ENCODE measurements at regions not wholly inside any gene's neighbourhood (a gene's known extent, or its start where the extent isn't known, plus 50 kb on each side); places are given as distances from the start of the nearest gene placed in this dataset.

DNA sequence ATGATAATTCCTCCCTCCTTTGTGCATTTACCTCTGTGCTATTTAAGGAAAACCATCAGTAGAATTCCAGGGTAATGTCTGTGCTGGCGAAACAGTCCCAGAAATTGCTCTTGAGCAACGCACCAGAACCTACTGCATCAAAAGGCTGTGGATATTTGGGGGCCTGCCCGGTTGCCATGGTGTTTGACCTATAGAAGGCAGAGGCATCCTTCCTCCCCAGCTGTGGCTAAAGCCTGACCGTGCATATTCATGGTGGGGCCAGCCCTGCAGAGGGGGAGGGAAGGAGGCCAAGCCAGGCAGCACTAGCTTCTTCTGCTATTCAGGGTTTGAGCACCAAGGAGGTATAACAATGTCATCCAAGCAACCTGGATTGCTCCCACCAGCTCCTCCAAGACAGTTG is 215.0 kb upstream of the E2F8 start:
- ATAC-seq (peak in 3 of 8 donors; percentile 9 to 68 (median 47)), DNase-seq (peak; percentile 32 to 44)
- intact Hi-C loops (cut with DNase I) = no loop called here
- Histone ChIP-seq H3K9me3 (no peaks in the 10 kb centered on the region), H3K36me3 (no peaks in the 10 kb centered on the region), H3K4me3 (no peak overlapping the region), H3K27ac (no peak overlapping the region), H3K4me1 (peaks cover 0 to 9% (median 0%) of the 10 kb centered on the region in 9 donors), H3K27me3 (no peaks in the 10 kb centered on the region)
- TF ChIP-seq, protein P1, sequence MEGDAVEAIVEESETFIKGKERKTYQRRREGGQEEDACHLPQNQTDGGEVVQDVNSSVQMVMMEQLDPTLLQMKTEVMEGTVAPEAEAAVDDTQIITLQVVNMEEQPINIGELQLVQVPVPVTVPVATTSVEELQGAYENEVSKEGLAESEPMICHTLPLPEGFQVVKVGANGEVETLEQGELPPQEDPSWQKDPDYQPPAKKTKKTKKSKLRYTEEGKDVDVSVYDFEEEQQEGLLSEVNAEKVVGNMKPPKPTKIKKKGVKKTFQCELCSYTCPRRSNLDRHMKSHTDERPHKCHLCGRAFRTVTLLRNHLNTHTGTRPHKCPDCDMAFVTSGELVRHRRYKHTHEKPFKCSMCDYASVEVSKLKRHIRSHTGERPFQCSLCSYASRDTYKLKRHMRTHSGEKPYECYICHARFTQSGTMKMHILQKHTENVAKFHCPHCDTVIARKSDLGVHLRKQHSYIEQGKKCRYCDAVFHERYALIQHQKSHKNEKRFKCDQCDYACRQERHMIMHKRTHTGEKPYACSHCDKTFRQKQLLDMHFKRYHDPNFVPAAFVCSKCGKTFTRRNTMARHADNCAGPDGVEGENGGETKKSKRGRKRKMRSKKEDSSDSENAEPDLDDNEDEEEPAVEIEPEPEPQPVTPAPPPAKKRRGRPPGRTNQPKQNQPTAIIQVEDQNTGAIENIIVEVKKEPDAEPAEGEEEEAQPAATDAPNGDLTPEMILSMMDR (IDR thresholded peaks at IDR 0.05) = no peak
- WGBS, 2 donors = 64 to 67% methylated on average over 4 of the region's 4 CpGs

DNA sequence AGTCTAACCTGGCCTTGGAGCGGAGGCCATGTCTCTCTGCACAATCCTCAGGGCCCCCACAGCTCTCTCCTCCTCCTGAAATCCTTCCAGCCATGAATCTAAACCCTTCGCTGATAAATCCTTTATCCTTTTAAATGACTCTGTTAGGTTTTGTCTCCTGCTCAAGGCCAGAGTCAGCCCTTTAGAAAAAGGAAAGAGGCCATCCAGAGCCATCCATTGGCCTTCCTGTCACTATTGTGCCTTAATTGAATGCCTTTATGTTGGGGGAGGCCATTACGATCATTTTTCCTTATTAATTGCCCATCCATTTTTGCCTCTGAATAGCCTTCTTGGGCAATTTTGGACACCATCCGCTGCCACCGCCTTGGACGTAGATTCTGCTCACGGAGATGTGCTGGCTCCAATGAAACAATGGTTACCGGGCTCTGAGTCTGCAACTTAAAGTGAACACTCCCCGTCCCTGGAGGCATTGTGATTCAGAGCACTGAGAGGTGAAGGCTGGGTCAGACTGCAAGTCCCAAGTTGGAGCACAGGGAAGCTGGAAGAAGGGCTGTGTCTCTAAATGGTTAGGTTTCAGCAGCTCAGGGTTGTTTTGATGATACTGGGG is 213.0 kb upstream of the E2F8 start:
- no peak overlapping the region for H3K4me3 ChIP-seq
- H3K9me3 ChIP-seq = no peaks in the 10 kb centered on the region
- DNase-seq (no peak), ATAC-seq (peak in 3 of 8 donors; percentile 47 to 69 (median 64))
- intact Hi-C loops (cut with DNase I) = no loop called here
- H3K27me3 ChIP-seq = peaks cover 0 to 7% (median 0%) of the 10 kb centered on the region in 7 donors
- no peaks in the 10 kb centered on the region for H3K36me3 ChIP-seq
- TF ChIP-seq, protein P1 (IDR thresholded peaks at IDR 0.05) = no peak
- peaks cover 0 to 8% (median 0%) of the 10 kb centered on the region in 9 donors for H3K4me1 ChIP-seq
- WGBS, 2 donors = 59 to 71% methylated on average over 9 of the region's 9 CpGs
- H3K27ac ChIP-seq = no peak overlapping the region

DNA sequence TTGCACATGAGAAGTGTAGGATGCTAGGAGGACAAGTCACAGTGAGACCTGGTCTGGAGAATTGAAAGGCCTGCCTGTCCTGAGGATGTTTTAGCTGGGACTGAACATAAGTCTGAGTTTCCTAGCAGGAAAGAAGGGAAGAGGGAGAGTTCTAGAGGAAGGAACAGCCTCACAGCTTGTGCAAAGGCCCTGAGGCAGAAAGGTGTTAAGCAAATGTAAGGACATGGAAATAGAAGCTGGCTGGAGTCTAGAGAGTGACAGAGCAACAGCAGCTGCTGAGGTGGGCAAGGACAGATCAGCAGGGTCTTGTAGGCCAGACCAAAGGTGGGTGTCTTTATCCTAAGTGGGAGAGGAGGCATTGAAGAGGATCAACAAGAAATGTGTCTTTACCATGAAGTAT is 210.9 kb upstream of the E2F8 start:
- TF ChIP-seq, protein P1 (IDR thresholded peaks at IDR 0.05) = no peak
- H3K4me1 ChIP-seq = peaks cover 0 to 8% (median 0%) of the 10 kb centered on the region in 9 donors
- peaks cover 0 to 7% (median 0%) of the 10 kb centered on the region in 7 donors for H3K27me3 ChIP-seq
- H3K36me3 ChIP-seq = no peaks in the 10 kb centered on the region
- intact Hi-C loops (cut with DNase I) = no loop called here
- no peak overlapping the region for H3K27ac ChIP-seq
- H3K4me3 ChIP-seq = no peak overlapping the region
- no peaks in the 10 kb centered on the region for H3K9me3 ChIP-seq
- ATAC-seq (no peak), DNase-seq (no peak)

DNA sequence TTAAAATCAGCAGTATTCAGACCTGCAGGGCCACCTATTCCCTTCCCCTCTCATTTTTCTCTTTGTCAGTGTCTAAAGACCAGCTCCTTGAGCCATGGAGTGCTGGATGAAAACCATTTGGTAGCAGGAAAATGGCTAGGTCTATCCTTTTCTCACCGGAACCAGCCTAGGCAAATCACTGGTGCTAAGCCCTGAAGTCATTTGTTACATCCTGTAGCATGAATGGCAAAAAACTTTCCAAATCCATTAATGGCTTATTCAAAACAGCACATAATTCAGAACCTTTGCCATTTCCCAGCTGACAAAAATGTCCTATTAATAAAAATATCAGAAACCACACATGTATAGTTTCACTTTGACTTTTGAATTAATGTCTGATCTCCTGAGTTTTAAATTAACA is 209.5 kb upstream of the E2F8 start:
- H3K27ac ChIP-seq = no peak overlapping the region
- no peaks in the 10 kb centered on the region for H3K36me3 ChIP-seq
- no peaks in the 10 kb centered on the region for H3K9me3 ChIP-seq
- intact Hi-C loops (cut with DNase I) = no loop called here
- TF ChIP-seq, protein P1 (IDR thresholded peaks at IDR 0.05) = no peak
- ATAC-seq (no peak), DNase-seq (no peak)
- 86 to 88% methylated on average over 1 of the region's 1 CpG for WGBS, 2 donors
- peaks cover 0 to 7% (median 0%) of the 10 kb centered on the region in 7 donors for H3K27me3 ChIP-seq
- H3K4me1 ChIP-seq = peaks cover 0 to 8% (median 0%) of the 10 kb centered on the region in 9 donors
- no peak overlapping the region for H3K4me3 ChIP-seq

All from heart right ventricle (tissue), 16 donors.